CD4-positive, alpha-beta T cell treated with Interleukin-12 subunit alpha and Interleukin-12 subunit beta, for 1 hour (primary cell): ENCODE measurements at regions not wholly inside any gene's neighbourhood (a gene's known extent, or its start where the extent isn't known, plus 50 kb on each side); places are given as distances from the start of the nearest gene placed in this dataset.
"Not testable (repeated sequence)": the region's sequence is repeated elsewhere in the genome, so short reads cannot be mapped to it uniquely, and the experiment has no call there.

Experiments used
- DNase-seq: peaks from one replicate; pipeline ENCODE4 v3.0.0-alpha.2; 2020

DNA sequence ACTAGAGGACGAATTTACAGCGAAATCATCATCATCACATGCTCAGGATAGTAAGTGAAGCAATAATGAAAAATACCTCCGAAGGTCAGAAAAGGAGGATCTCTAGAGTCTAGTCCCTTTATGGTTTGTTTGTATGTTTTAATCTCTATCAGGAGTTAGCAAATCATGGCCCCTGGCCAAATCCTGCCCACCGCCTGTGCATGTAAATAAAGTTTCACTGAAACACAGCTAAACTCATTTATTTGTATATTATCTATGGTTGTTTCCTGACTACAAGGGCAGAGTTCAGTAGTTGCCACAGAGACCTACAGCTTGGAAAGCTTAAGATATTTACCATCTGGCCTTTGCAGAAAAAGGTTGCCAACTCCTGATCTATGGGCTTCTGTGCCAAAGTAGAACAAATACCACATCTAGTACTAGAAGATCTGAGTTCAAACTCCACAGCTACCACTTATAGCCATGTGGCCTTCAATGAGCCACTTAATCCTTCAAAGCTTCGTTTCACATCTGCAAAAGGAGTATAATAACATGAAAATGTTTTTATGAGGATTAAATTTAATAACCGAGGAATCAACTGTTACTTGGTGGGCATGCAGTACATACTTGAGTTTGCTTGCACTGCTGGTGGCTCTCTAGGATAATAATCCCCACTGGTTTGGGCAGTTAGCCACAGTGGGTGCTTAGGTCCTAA is 94.0 kb upstream of the KIF26B start:
- no peak for DNase-seq

DNA sequence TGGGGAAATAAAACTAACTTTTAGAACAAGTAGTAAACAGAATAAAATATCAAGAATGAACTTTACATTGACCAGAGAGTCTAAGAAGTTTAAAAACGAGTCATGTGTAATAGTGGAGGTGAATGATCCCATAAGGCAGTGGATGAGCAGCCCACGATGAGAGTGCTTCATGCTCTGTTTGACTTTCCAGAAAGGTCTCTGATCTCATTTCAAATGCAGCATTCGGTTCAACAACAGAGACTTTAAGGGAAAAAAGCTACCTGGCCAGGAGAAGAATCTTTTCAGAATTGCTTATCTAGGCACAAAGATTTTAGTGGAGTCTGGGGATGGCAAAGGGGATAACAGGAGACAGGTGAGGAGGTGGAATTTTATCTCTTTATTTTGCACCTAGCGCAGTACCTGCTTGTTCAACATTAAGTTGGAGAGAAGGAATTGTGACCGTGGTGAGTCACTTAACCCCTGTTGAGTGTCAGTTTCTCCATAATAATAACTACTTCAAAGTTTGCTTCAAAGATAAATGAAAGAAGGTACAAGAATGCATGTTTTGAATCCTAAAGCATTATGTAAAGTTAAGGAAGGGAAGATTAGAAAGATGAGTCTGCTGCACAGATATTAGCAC is 94.9 kb upstream of the KIF26B start:
- no peak for DNase-seq

DNA sequence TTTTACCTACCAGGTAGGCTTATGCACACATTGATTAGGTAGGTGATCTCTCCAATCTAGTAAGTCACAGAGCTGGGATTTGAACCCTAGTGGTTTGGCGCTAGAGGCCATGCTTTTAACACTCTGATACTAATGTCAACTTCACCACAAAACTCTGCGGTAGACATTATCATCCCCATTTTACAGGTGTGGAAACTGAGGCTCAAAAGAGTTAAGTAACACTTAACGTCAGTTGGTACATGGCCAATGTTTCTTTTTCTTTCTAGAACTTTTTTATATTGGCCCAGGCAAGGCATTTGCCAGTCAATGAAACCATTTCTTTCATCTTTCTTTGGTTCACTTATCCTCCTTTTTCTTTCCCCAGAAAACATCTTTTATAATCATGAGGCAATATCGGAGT is 95.9 kb upstream of the KIF26B start:
- no peak for DNase-seq

DNA sequence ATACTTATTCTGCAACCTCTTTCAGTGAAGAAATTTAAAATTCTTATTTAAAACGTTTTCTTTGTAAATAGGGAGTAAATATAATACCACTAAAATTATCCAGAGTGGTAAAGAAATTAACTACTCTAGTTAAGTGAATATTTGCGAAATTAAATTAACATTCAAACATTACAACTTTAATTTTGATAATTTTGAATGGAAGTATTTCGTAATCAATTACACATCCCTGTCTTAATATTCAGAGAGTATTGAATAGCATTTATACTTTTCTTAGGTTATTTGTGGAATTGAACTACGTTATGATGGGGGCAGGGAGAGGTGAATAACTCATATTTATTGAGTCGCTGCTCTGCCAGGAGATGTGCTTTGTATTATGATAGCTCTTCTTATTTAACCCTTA is 96.3 kb upstream of the KIF26B start:
- DNase-seq: no peak

DNA sequence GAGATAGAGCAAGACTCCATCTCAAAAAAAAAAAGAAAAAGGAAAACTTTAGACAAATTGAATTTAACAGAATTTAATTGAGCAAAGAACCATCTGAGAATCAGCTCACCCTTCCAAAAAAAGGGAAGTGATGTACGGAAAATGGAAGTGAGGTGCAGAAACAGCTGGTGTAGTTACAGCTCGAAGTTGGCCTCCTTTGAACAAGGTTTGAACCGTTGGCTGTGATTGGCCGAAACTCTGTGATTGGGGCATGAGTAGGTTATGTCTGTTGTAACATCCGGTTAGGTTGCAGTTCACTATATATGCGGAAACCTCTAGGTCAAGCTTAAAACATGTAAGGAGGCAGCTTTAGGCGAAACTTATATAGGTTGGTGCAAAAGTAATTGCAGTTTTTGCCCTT is 97.9 kb upstream of the KIF26B start:
- peak; percentile 18 for DNase-seq

DNA sequence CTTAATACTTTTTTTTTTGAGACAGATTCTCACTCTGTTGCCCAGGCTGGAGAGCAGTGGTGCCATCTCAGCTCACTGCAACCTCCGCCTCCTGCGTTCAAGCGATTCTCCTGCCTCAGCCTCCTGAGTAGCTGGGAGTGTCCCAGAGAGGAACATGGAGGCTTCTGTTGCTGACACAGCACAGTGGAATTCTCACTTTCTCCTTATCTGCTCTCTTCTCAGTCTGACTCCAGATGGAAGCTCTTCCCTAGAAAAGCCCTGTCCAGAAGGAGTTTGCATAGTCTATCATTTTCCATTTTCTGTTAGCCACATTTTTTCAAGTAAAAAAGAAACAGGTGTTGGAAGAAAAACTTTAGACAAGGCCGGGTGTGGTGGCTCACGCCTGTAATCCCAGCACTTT is 98.5 kb upstream of the KIF26B start:
- DNase-seq: not testable (repeated sequence)

DNA sequence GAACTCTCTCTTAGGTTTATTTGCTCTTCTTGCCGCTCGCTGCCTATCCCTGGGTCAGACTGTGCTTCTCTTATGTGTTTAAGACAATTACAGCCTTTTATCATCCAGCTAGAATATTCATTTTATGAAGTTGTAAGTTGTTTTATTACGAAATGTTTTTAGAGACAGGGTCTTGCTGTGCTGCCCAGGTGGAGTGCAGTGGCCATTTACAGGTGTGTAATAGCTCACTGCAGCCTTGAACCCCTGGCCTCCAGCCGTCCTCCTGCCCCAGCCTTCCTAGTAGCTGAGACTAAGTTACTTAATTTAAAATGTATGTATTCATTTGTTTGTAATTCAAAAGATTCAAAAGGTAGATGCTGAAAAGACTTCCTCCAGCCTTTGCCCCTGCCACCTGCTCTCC is 99.0 kb upstream of the KIF26B start:
- DNase-seq: no peak

DNA sequence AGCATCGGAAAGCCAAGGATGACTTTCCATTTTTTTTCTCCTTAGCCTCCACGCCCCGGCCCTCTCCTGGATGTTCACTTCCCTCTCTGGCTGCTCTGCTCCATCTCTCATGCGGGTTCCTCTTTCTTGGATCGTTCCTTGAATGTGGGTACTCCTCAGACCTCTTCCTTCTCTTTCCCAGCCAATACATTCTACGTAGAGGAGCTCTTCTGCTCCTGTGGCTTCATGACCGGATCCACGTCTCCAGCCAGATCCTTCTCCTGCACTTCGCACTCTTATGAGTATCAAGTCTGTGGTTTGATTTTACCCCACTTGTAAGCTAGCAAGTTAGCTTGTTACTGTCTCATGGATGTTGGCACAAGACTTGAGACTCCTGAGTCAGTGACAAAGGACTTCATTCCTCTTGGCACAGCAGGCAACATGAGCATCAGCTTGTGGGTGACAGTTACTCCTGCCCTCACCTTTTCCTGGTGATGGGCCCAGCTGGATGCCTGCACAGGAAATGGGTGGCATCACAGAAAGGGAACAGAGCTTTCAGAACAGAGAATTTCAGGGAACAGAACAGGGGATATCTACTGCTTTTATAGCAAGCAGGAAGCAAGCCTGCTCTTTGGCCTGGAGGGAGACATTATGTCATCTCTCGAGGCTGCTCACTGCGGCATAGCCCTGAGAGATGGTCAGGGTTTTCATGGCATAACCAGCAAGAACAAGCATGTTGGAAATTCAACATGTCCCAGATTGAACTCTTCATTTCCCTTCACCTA is 100.1 kb upstream of the KIF26B start:
- no peak for DNase-seq

DNA sequence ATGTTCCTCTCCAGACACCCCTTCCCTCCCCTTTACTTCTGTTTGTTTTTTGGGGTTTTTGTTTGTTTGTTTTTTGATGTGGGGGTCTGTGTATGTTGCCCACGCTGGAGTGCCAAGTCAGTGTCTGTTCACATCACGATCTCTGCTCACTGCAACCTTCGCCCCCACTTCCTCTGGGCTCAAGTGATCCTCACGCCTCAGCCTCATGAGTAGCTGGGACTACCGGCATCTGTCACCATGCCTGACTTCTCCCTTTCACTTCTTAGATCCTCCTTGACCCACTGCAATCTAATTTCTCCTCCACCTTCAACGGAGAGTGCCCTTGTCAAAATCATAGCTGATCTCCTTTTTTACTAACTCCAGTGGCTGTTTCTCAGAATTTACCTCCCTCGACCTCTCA is 100.7 kb upstream of the KIF26B start:
- DNase-seq: no peak

DNA sequence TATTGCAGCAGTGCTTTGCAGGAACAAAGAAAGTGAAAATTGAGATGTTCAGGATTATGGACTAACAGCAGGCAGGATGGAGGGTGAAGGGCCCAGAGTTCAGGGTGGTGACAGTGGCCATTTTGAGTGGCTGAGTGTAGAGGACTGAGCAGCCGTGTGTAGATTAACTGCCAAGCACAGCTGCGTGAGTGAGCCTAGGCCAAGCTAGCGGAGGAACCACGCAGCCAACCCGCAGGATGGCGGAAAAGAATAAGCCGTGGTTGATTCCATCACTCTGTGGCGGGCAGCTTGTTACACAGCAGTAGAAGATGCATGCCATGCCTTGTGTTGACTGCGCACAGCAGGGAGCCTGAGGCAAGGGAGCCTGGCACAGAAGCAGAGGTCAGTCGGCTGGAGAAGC is 102.5 kb upstream of the KIF26B start:
- DNase-seq: no peak

DNA sequence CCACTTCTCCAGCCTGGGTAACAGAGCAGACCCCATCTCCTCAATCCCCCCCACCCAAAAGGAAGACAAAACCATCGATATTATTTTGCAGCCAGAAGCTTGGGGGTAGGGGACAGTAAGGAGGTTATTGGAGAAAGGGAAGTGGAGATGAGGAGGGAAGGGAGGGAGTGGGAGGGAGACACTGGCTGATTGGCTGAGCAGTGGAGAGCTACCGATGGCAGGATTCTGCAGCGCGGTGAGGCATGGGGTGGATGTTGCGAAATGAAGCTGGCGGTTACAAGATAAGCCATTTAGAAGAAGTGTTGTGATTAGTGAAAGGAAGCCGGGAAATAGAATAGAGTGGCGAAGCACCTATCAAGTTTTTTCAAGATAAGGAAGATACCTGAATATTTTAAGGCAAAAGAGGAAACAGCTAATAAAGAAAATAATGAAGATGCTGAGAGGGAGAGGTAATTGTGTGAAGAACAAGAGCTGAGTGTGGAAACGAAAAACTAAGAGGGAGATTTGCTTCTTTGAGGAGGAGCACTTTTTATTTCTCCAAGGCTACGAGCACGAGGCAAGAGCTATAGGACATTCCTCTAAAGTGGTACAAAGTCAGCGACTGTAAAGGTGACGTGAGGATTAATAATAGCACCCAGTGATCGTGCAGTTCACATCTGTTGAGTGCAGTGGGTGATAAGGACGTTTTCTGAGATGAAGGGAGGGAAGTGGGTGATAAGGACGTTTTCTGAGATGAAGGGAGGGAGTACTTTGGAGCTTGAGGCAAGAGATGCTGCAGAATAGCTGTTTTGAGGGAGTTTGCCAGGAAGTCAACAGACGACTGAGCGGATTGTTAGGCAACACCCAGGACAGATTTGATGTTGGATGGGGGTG is 103.2 kb upstream of the KIF26B start:
- peak; percentile 11 for DNase-seq

DNA sequence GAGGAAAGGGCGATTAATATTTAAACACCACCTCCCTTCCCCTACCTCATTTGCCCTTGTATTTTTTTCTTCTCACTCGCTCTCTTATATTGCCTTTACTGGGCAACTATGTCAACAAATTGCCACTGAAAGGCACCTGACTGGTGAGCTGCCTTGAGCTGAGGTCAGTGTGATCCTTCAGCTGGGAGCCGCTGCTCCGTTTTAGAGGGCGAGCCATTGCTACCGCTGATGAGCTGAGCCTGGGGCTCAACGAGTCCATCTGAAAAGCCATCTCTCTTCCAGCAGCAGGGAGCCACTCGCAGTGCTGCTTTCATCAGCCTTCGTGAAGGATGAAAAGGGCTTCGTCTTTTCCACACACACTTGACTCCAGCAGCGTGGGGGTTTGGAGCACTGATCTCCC is 108.0 kb upstream of the KIF26B start:
- DNase-seq: no peak

DNA sequence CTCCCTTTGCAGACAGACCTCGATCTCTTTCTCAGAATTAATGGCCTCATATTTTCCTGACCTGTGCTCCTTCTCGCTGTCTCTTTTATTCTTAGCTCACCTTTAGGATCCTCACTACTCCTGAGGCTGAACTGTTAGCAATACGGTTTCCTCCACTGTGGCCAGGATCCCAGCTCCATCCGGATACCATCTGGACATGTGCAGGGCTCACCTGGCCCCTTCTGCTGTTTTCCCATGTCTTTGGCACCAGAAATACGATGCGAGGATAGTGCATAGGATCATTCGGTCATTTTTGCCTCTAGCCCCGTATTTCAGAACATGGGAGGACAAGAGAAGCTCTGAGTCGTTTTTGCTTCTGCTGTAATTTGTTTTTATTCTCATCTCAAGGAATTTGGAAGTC is 108.5 kb upstream of the KIF26B start:
- no peak for DNase-seq

DNA sequence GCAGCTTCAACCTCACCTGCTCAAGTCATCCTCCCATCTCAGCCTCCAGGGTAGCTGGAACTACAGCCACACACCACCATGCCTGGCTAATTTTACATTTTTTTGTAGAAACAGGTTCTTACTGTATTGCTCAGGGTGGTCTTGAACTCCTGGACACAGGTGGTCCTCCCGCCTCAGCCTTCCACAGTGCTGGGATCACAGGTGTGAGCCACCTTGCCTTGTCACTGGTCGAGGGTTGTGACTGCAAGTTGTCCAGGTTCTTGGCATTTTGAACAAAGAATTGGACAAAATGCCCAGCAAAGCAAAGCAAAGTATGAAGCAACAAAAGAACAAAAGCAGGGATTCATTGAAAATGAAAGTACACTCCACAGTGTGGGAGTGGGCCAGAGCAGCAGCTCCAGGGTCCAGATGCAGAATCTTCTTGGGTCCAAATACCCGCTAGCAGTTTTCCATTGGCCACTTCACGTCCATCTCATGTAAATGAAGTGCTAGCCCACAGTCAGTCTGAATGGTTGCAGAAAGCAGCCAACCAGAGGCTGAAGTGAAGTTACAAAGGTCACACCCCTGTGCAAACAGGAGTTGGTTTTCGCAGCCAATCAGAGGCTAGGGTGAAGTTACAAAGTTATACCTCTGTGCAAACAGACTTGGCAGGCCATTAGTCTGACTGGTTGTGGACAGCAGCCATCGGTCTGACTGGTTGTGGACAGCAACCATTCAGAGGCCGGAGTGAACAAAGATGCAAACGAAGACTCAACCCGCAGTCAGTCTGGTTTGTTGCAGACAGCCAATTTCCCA is 109.5 kb upstream of the KIF26B start:
- DNase-seq: no peak

DNA sequence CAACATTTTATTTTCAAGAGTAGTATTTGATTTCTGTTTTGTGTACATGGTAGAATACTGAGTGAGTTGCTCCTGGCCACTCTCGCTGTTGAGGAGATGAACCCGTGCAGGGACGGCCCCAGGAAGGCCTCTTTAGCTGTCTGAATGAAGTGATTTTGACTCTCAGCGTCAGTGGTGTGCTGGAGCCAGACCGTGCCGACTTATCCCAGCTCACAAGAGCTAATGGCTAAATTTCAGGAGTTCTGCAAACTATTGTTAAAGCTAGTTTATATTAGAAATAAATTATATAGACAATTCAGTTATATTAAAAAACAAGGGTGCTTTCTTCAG is 111.2 kb upstream of the KIF26B start:
- no peak for DNase-seq

DNA sequence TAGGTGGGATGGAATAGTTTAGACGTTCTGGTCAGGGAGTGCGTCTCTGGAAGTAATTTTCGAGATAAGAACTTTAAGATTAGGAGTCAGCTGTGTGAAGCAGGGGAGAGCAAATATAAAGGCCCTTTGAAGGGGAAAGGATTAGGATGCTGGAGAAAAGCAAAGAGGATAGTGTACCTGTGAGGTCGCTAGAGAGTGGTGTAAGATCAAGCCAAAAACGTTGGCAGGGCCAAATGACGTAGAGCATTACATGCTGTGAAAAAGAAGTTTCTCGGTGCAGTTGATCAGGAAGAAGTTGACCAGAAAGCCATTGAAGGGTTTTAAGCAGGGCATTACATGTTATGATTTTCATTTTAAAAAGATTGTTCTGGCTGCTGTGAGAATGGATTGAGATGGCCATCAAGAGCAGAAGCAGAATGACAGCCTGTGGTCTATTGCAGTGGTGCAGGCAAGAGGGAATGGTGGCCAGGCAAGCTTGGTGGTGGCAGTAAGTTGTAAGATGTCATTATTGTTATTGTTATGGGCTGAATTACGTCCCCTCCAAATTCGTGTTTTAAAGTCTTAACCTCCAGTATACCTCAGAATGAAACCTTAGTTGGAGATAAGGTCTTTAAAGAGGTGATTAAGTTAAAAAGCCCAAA is 113.6 kb upstream of the KIF26B start:
- DNase-seq: no peak

DNA sequence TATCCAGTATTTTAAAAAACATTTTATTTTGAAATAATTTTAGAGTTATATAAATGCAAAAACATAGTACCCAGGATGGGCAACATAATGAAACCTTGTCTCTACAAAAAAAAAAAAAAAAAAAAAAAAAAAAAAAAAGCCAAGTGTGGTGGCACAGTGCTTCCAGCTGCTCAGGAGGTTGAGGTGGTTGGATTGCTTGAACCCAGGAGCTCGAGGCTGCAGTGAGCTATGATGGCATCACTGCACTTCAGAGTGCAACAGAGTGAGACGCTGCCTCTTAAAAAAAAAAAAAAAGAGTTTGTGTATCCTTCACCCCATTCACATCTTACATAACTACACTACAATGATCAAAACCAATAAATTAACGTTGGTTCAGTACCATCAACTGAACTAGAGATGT is 115.6 kb upstream of the KIF26B start:
- no peak for DNase-seq

DNA sequence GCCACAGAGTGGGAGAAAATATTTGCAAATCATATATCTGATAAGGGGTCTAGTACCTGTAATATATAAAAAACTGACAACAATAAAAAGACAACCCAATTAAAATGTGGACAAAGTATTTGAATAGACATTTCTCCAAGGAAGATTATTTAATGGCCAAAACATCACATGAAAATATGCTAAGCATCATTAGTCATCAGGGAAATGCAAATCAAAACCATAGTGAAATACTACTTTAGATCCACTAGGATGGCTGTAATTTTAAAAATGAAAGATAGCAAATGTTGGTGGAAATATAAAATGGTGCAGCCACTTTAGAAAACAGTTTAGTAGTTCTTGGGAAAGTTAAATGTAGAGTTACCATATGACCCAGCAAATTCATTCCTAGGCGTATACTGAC is 118.7 kb upstream of the KIF26B start:
- no peak for DNase-seq

DNA sequence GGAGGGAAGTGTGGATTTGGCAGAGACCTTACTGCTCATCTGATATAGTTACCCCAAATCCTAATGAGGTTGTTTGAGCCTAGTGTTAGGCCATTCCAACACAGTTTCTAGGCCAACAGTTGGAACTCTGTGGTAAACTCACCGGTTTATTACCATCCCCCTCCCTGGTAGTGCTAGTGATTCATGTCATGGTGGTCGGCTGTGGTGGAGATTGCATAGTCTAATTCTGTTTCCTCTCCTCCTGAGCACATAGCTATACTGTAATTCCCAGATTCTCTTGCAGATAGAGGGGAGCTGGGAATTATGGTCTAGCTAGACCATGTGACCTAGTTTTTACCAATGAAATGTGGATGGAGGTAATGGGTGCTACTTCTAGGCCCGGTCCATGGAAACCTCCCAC is 123.7 kb upstream of the KIF26B start:
- DNase-seq: no peak

DNA sequence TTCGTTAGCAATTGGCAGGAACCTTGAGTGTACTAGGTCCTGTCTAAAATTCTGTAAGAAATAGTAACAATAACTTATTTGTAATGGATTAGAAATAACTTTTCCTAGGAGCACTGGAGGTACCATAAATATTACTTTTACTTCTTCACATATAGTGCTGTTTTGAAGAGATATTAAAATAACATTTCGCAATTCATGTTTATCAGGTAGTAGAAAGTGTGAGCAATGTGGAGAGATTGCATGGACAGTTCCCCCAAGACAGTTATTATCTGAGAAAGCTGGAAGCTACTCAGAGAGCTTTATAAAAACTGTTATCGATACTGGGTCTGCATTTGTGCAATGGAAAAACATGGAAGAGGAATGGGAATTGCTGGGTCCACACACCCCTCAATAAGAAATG is 128.5 kb upstream of the KIF26B start:
- DNase-seq: no peak

DNA sequence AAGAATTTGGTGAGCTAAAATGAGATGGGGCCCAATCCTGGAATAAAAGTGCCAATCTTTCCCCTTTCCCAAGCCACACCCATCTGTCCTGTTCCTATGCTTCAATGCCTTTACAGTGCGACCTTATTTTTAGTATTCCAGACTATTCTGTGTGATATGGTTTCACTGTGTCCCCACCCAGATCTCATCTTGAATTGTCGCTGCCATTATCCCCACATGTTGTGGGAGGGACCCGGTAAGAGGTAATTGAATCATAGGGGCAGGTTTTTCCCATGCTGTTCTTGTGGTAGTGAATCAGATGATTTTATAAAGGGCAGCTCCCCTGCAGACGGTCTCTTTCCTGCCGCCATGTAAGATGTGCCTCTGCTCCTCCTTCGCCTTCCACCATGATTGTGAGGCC is 129.3 kb upstream of the KIF26B start:
- no peak for DNase-seq

DNA sequence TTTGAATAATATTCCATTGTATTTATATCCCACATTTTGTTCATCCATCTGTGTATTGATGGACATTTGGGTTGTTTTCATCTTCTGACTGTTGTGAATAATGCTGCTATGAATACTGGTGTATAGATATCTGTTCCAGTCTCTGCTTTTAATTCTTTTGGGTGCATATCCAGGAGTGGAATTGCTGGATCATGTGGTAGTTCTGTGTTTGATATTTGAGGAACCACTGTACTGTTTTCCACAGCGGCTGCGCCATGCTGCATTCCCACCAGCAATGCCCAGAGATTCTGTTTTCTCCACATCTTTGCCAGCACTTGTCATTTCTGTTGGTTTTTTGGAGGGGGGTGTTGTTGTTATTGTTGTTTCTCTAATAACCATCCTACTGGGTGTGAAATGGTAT is 131.6 kb upstream of the KIF26B start:
- no peak for DNase-seq
